SK-N-SH treated with all-trans-retinoic acid at 6 μM for 48 hours (cell line): ENCODE measurements at regions not wholly inside any gene's neighbourhood (a gene's known extent, or its start where the extent isn't known, plus 50 kb on each side); places are given as distances from the start of the nearest gene placed in this dataset.

Source experiments
- ARNTL ChIP-seq: fragments of 450-650 bp; formaldehyde crosslinking; IDR thresholded peaks from 2 replicates; pipeline ENCODE4 v1.5.0; 2020; ENCODE audit warnings: low read depth, mild to moderate bottlenecking, moderate library complexity, borderline replicate concordance
- BACH2 ChIP-seq: fragments of 250-450 bp; sonication (Bioruptor Pico); IDR thresholded peaks from 2 replicates; pipeline ENCODE4 v1.9.0; 2021; ENCODE audit warnings: mild to moderate bottlenecking, borderline replicate concordance
- CSDC2 ChIP-seq: fragments of 250-450 bp; sonication (Bioruptor Pico); IDR thresholded peaks from 2 replicates; pipeline ENCODE4 v1.5.0; 2020; ENCODE audit warnings: mild to moderate bottlenecking, moderate library complexity
- ESRRG ChIP-seq: fragments of 250-450 bp; sonication (Bioruptor Pico); IDR thresholded peaks from 2 replicates; pipeline ENCODE4 v1.6.1; 2021; ENCODE audit warnings: mild to moderate bottlenecking
- ISL1 ChIP-seq: fragments of 250-450 bp; sonication (Bioruptor Pico); IDR thresholded peaks from 2 replicates; pipeline ENCODE4 v2.1.2; 2022; ENCODE audit warnings: mild to moderate bottlenecking, moderate library complexity
- OSR1 ChIP-seq: fragments of 250-450 bp; sonication (Bioruptor Pico); IDR thresholded peaks from 2 replicates; pipeline ENCODE4 v1.8.0; 2022; ENCODE audit warnings: moderate library complexity, mild to moderate bottlenecking, inconsistent platforms
- PATZ1 ChIP-seq: fragments of 250-450 bp; sonication (Bioruptor Pico); IDR thresholded peaks from 2 replicates; pipeline ENCODE4 v1.8.0; 2020; ENCODE audit warnings: mild to moderate bottlenecking, moderate library complexity, borderline replicate concordance
- RARB ChIP-seq: fragments of 250-450 bp; sonication (Bioruptor Pico); IDR thresholded peaks from 2 replicates; pipeline ENCODE4 v1.8.0; 2021; ENCODE audit warnings: mild to moderate bottlenecking, moderate library complexity
- TOX ChIP-seq: fragments of 250-450 bp; sonication (Bioruptor Pico); IDR thresholded peaks from 2 replicates; pipeline ENCODE4 v1.8.0; 2021; ENCODE audit warnings: mild to moderate bottlenecking, moderate library complexity, borderline replicate concordance
- TSHZ2 ChIP-seq: fragments of 250-450 bp; sonication (Bioruptor Pico); IDR thresholded peaks from 2 replicates; pipeline ENCODE4 v1.5.0; 2020; ENCODE audit warnings: mild to moderate bottlenecking, moderate library complexity
- ZC3H10 ChIP-seq: fragments of 250-450 bp; sonication (Bioruptor Pico); IDR thresholded peaks from 2 replicates; pipeline ENCODE4 v1.5.1; 2021; ENCODE audit warnings: mild to moderate bottlenecking, moderate library complexity
- ZFP3 ChIP-seq: fragments of 250-450 bp; sonication (Bioruptor Pico); IDR thresholded peaks from 2 replicates; pipeline ENCODE4 v1.5.0; 2020; ENCODE audit warnings: mild to moderate bottlenecking, moderate library complexity
- ZFP30 ChIP-seq: fragments of 450-650 bp; formaldehyde crosslinking; IDR thresholded peaks from 2 replicates; pipeline ENCODE4 v1.5.0; 2022; ENCODE audit warnings: mild to moderate bottlenecking, moderate library complexity
- ZNF565 ChIP-seq: fragments of 450-650 bp; formaldehyde crosslinking; conservative IDR thresholded peaks from 2 replicates; pipeline ENCODE4 v1.5.0; 2020; ENCODE audit warnings: low read depth, mild to moderate bottlenecking, moderate library complexity

- TF ChIP-seq PATZ1 (CRISPR knock-in tag) (no peak), CSDC2 (CRISPR knock-in tag) (no peak), ARNTL (CRISPR knock-in tag) (no peak), BACH2 (CRISPR knock-in tag) (no peak), TOX (CRISPR knock-in tag) (no peak), ESRRG (no peak), ISL1 (CRISPR knock-in tag) (no peak), TSHZ2 (no peak), ZFP3 (CRISPR knock-in tag) (no peak), OSR1 (CRISPR knock-in tag) (no peak), ZFP30 (CRISPR knock-in tag) (no peak), ZNF565 (CRISPR knock-in tag) (no peak), RARB (CRISPR knock-in tag) (no peak), ZC3H10 (CRISPR knock-in tag) (no peak)
These were observed 71.6 kb upstream of the KCND3 start for GRCh38 chr1:112061056-112061455.
